HepG2 (cell line): ENCODE measurements at regions not wholly inside any gene's neighbourhood (a gene's known extent, or its start where the extent isn't known, plus 50 kb on each side); places are given as distances from the start of the nearest gene placed in this dataset.
A peak's percentile ranks its signal among the peaks of the same experiment; 100 is the strongest.

ENCODE experiments used
- ATAC-seq: fragments of 200-7000 bp; cut with Tn5 transposase; 3 replicates; pipeline ENCODE4 v1.9.1; 2020; ENCODE audit warnings: mild to moderate bottlenecking, moderate library complexity
- BruUV-seq: library from RNA; stranded (reverse); fragments of 400-500 nt; replicated peaks from 2 replicates; lab custom pipeline; 2021; lab: Mats Ljungman, UMichigan
- CTCF ChIA-PET: fragments of 300-600 bp; formaldehyde crosslinking; extraction: SDS; loops from one replicate; lab custom pipeline; 2021; ENCODE audit warnings: low total read pairs, inconsistent platforms, low intra/inter-chr PET ratio; lab: Yijun Ruan, JAX
- POLR2A ChIA-PET: fragments of 350-600 bp; sonication (Branson Sonifier 250); formaldehyde crosslinking; loops from one replicate; lab custom pipeline; 2020; ENCODE audit warnings: antibody characterized with exemption, inconsistent platforms; lab: Yijun Ruan, JAX
- DNase-seq: peaks from one replicate; pipeline ENCODE4 v3.0.0-alpha.2; 2015; ENCODE audit warnings: low spot score
- FAIRE-seq: peaks from 3 replicates; lab custom pipeline; 2011; peaks lifted over from hg19 to GRCh38; lab: Jason Lieb, UNC
- H2AFZ ChIP-seq: one replicate; pipeline ENCODE4 v1.6.1; 2011; ENCODE audit warnings: low read length, inconsistent platforms
- H3K27ac ChIP-seq: fragments of 300-600 bp; 3 replicates; pipeline ENCODE4 v1.8.0; 2011; ENCODE audit warnings: mixed run types, mild to moderate bottlenecking, mixed read lengths, low read length, inconsistent platforms; ENCODE audit not compliant: insufficient read depth; ENCODE audit errors: extremely low read length
- H3K27me3 ChIP-seq, 2 experiments: fragments of 200-600 bp in 1 of 2; 2 replicates in 1 of 2; 3 replicates in 1 of 2; pipeline versions ENCODE4 v1.6.0 to v1.8.0; 2011; ENCODE audit warnings: low read length in 2 of 2, mild to moderate bottlenecking in 2 of 2, moderate library complexity in 2 of 2, inconsistent platforms in 1 of 2; ENCODE audit not compliant: insufficient read depth in 2 of 2, control insufficient read depth in 1 of 2
- H3K36me3 ChIP-seq, 2 experiments: fragments of 200-600 bp in 1 of 2; replicated peaks in 1 of 2; 2 replicates in 1 of 2; 3 replicates in 1 of 2; pipeline versions ENCODE4 v1.5.1 to v1.8.0; 2011; ENCODE audit warnings: low read length in 2 of 2, inconsistent platforms in 1 of 2; ENCODE audit not compliant: insufficient read depth in 2 of 2, control insufficient read depth in 1 of 2
- H3K4me1 ChIP-seq: 2 replicates; pipeline ENCODE4 v1.5.1; 2012; ENCODE audit warnings: low read length, inconsistent platforms; ENCODE audit not compliant: insufficient read depth
- H3K4me2 ChIP-seq: 2 replicates; pipeline ENCODE4 v1.6.0; 2011; ENCODE audit warnings: low read depth, low read length, inconsistent platforms
- H3K4me3 ChIP-seq, 3 experiments: fragments of 200-600 bp in 1 of 3; sonication (generic), shearing (Covaris generic) in 1 of 3; replicated peaks in 1 of 3; 2 replicates each; pipeline ENCODE4 v1.5.1; 2011 to 2016; ENCODE audit warnings: low read length in 3 of 3, inconsistent platforms in 2 of 3, low read depth in 2 of 3, mild to moderate bottlenecking in 2 of 3, control low read depth in 1 of 3, mixed read lengths in 1 of 3; ENCODE audit not compliant: insufficient read depth in 1 of 3
- H3K79me2 ChIP-seq: one replicate; pipeline ENCODE4 v1.6.1; 2011; ENCODE audit warnings: low read length, inconsistent platforms; ENCODE audit not compliant: insufficient read depth
- H3K9ac ChIP-seq: 2 replicates; pipeline ENCODE4 v1.6.0; 2011; ENCODE audit warnings: mild to moderate bottlenecking, low read depth, low read length, inconsistent platforms; ENCODE audit not compliant: insufficient read depth
- H3K9me3 ChIP-seq: 2 replicates; pipeline ENCODE4 v1.5.1; 2012; ENCODE audit warnings: mild to moderate bottlenecking, low read length
- H4K20me1 ChIP-seq: 2 replicates; pipeline ENCODE4 v1.6.0; 2011; ENCODE audit warnings: inconsistent platforms, mild to moderate bottlenecking, low read length, moderate library complexity; ENCODE audit not compliant: insufficient read depth
- ATRX ChIP-seq: sonication (generic); formaldehyde crosslinking; IDR thresholded peaks from 2 replicates; pipeline ENCODE4 v1.4.0; 2020; ENCODE audit warnings: missing genetic modification reagents, borderline replicate concordance
- FOXJ3 ChIP-seq: sonication (generic); formaldehyde crosslinking; IDR thresholded peaks from 2 replicates; pipeline ENCODE4 v1.4.0; 2020; ENCODE audit warnings: missing genetic modification reagents, mild to moderate bottlenecking, borderline replicate concordance
- SRSF9 ChIP-seq: fragments of 200-400 bp; formaldehyde crosslinking; IDR thresholded peaks from 2 replicates; pipeline ENCODE4 v1.6.1; 2018; ENCODE audit warnings: borderline replicate concordance, mild to moderate bottlenecking, low read depth, low read length; ENCODE audit not compliant: insufficient read depth, poor library complexity, severe bottlenecking
- ZBTB42 ChIP-seq: sonication (generic); formaldehyde crosslinking; IDR thresholded peaks from 2 replicates; pipeline ENCODE4 v1.5.0; 2020; ENCODE audit warnings: mild to moderate bottlenecking, missing genetic modification reagents
- ZKSCAN5 ChIP-seq: sonication (generic); formaldehyde crosslinking; IDR thresholded peaks from 2 replicates; pipeline ENCODE4 v1.5.1; 2020; ENCODE audit warnings: mild to moderate bottlenecking, missing genetic modification reagents
- WGBS: methylation state at CpG from one replicate; pipeline ENCODE4 v1.1.6; 2017; ENCODE audit warnings: low lambda C conversion rate; 5-methylcytosine and 5-hydroxymethylcytosine counted together
- in situ Hi-C: cut with HindIII; loops from 2 replicates; pipeline ENCODE4 v1.10.0; 2017; ENCODE audit warnings: low pct_unique_long_range_greater_than_20kb; ENCODE audit not compliant: extremely low pct_ligation_motif_present
- intact Hi-C: fragments of 100-400 bp; cut with micrococcal nuclease; formaldehyde crosslinking; loops from one replicate; pipeline ENCODE4 v1.10.0; 2022; ENCODE audit not compliant: unreplicated experiment
- TF ChIP-seq, protein P1 (sequence below): fragments of 450-650 bp; IDR thresholded peaks from 2 replicates; pipeline ENCODE4 v1.6.1; 2016
- TF ChIP-seq, protein P2 (sequence below): sonication (generic); formaldehyde crosslinking; IDR thresholded peaks from 2 replicates; pipeline ENCODE4 v1.8.1; 2023; ENCODE audit warnings: mild to moderate bottlenecking, missing genetic modification reagents, borderline replicate concordance
- TF ChIP-seq, protein P3 (sequence below): sonication (generic); formaldehyde crosslinking; IDR thresholded peaks from 2 replicates; pipeline ENCODE4 v1.9.0; 2021; ENCODE audit warnings: missing genetic modification reagents, mild to moderate bottlenecking, borderline replicate concordance

GRCh38 chr2:150811259-150811855 lies 323.9 kb upstream of the RND3 start:
- no peak for TF ChIP-seq ZKSCAN5 (CRISPR knock-in tag)
- TF ChIP-seq, protein P1, sequence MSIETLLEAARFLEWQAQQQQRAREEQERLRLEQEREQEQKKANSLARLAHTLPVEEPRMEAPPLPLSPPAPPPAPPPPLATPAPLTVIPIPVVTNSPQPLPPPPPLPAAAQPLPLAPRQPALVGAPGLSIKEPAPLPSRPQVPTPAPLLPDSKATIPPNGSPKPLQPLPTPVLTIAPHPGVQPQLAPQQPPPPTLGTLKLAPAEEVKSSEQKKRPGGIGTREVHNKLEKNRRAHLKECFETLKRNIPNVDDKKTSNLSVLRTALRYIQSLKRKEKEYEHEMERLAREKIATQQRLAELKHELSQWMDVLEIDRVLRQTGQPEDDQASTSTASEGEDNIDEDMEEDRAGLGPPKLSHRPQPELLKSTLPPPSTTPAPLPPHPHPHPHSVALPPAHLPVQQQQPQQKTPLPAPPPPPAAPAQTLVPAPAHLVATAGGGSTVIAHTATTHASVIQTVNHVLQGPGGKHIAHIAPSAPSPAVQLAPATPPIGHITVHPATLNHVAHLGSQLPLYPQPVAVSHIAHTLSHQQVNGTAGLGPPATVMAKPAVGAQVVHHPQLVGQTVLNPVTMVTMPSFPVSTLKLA = peak; percentile 81
- DNase-seq = no peak
- BruUV-seq = no TSS peak
- H3K9ac ChIP-seq = no peak overlapping the region
- H2AFZ ChIP-seq = no peak overlapping the region
- H4K20me1 ChIP-seq = no peaks in the 10 kb centered on the region
- no peaks in the 10 kb centered on the region for H3K27me3 ChIP-seq
- ChIA-PET CTCF (no interaction called here), POLR2A (no interaction called here)
- H3K36me3 ChIP-seq = no peaks in the 10 kb centered on the region
- WGBS = 5% methylated on average over 5 of the region's 5 CpGs
- no peaks in the 10 kb centered on the region for H3K9me3 ChIP-seq
- no peaks in the 10 kb centered on the region for H3K79me2 ChIP-seq
- no peak for ATAC-seq
- H3K4me2 ChIP-seq = no peak overlapping the region
- no peak overlapping the region for H3K27ac ChIP-seq
- in situ Hi-C loops (no loop called here), intact Hi-C loops (no loop called here)
- no peaks in the 10 kb centered on the region for H3K4me1 ChIP-seq
- no peak overlapping the region for H3K4me3 ChIP-seq
- FAIRE-seq = no peak

- ATAC-seq (no peak), DNase-seq (no peak), FAIRE-seq (no peak)
- WGBS = 7% methylated on average over 2 of the region's 2 CpGs
- POLR2A ChIA-PET = no interaction called here
- Histone ChIP-seq H3K36me3 (no peaks in the 10 kb centered on the region), H3K9ac (no peak overlapping the region), H3K4me1 (no peaks in the 10 kb centered on the region), H3K4me2 (no peak overlapping the region), H3K79me2 (no peaks in the 10 kb centered on the region), H2AFZ (no peak overlapping the region), H4K20me1 (no peaks in the 10 kb centered on the region), H3K4me3 (no peak overlapping the region), H3K27me3 (no peaks in the 10 kb centered on the region), H3K27ac (no peak overlapping the region), H3K9me3 (no peaks in the 10 kb centered on the region)
- CTCF ChIA-PET = no interaction called here
- no TSS peak for BruUV-seq
- in situ Hi-C loops = no loop called here
- intact Hi-C loops = no loop called here
- TF ChIP-seq ZBTB42 (CRISPR knock-in tag) (no peak), ATRX (CRISPR knock-in tag) (no peak), FOXJ3 (CRISPR knock-in tag) (no peak), SRSF9 (no peak)
- TF ChIP-seq, protein P2, sequence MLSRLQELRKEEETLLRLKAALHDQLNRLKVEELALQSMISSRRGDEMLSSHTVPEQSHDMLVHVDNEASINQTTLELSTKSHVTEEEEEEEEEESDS (CRISPR knock-in tag) = no peak
- TF ChIP-seq, protein P1 = peak; percentile 79; the same call in 1 of the 2 replicates
- TF ChIP-seq, protein P3, sequence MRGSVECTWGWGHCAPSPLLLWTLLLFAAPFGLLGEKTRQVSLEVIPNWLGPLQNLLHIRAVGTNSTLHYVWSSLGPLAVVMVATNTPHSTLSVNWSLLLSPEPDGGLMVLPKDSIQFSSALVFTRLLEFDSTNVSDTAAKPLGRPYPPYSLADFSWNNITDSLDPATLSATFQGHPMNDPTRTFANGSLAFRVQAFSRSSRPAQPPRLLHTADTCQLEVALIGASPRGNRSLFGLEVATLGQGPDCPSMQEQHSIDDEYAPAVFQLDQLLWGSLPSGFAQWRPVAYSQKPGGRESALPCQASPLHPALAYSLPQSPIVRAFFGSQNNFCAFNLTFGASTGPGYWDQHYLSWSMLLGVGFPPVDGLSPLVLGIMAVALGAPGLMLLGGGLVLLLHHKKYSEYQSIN (CRISPR knock-in tag) = no peak
Observed at GRCh38 chr2:150809103-150809502, 321.6 kb upstream of the RND3 start.
